HG03064 (cell line): ENCODE measurements at regions not wholly inside any gene's neighbourhood (a gene's known extent, or its start where the extent isn't known, plus 50 kb on each side); places are given as distances from the start of the nearest gene placed in this dataset.

Experiments used
- ATAC-seq: cut with Tn5 transposase; IDR thresholded peaks from one replicate; pipeline ENCODE4 v1.9.1; 2021; ENCODE audit warnings: low read depth; ENCODE audit not compliant: unreplicated experiment

GRCh38 chr1:219292341-219292740 lies 118.7 kb downstream of the LYPLAL1 start:
- no peak for ATAC-seq

DNA sequence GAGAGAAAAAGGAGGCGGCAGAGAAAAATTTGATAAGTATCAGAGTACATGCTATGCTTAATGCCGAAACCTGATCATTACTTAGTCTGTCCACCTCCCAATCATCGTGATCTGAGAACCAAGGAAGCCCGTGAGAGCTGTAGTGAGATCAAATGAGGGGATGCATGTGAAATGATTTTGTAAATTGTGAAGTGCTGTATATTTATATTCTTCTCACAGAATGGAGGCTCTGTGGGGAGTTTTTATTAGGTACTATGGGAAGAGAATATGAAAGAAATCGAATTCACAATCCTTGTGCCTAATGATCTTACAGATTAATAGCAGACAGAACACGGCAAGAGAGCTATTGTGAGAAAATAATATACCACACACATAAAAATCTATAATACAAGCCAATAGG lies 115.5 kb downstream of the LYPLAL1 start:
- no peak for ATAC-seq

GRCh38 chr1:219283541-219283940 lies 109.9 kb downstream of the LYPLAL1 start:
- ATAC-seq = no peak

GRCh38 chr1:219281831-219282230 lies 108.2 kb downstream of the LYPLAL1 start:
- no peak for ATAC-seq

DNA sequence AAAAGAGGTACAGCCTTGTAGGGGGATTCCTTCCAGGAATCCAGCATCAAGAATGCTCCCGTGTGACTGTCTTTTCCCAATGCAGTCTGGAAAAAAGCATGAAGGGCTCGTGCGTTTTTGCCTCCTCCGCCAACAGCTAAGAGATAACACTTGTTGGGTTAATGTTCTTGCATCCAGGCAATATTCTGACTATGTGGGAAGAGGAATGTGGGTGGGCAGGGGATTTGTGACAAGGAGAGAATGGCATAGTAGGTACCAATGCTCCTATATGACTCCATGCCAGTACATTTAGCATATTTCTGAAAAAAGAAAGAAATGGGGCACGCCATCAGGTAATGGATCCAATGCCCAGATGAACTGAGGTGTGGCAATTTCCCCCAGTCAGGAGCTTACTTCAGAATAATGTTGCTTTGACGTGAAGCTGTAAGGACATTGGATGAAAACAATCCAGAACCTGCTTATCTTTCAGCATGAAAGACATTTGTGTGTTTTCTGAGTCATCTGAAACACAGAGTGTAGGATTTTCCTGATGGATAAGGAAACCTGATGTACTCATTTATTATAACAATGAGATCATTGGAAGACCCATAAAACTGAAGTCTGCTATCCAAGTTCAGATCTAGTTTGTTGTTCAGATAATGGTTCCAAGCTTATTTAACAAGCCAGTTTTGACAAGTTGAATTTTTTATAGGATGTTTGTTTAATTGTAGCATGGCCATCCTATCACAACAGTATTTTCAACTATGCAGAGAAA lies 105.5 kb downstream of the LYPLAL1 start:
- no peak for ATAC-seq

DNA sequence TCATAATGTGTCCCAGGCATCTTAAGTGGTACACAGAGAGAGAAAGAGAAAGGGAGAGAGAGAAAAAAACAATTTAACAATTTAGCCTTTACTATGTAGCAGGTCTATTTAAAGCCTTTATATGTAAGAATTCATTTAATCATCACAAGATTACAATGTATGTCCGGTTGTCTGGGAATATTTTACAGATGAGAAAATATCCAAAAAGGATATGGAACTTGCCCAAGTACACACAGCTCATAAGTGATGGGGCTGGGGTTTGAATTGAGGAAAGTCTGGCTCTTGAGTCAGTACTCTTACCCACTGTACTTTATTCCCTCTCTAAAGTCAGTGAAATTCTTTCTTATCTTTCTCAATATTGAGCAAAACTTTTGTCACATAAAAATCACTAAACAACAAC lies 104.6 kb downstream of the LYPLAL1 start:
- ATAC-seq = no peak

DNA sequence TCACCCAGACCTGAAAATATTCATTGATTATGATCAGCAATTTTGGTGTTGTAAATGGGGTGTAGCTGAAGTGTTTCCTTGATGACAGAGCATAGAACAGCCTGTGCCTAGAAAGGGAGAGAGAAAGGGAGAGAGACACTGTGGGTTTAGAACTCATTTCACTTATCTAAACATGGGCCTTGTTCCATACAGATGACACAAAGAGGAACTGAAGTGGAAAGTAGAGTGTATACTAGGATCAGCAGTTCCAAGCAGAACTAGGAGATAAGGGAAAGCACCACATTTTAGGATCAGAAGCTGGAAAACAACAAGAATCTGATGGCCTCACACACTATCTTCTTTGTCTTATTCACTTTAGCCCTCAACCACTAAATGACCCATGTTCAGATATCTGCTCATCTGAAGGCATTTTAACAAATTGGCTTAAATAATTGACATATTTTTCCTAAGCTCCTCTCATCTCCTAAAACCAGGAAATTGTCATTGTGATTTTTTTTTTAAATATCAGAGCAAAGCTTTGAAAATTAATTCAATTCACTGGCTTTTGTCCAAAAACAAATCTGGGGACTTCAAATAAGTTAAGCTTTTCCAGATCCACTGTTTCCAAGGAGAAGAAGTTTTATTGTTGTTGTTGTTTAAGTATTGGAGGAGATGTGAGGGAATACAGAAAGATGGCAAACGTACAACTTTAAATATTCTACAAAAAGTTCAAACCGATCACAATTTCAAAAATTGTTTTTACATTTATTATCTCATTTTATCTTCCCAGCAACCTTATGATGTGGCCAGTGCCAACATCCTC lies 103.8 kb downstream of the LYPLAL1 start:
- ATAC-seq = no peak

DNA sequence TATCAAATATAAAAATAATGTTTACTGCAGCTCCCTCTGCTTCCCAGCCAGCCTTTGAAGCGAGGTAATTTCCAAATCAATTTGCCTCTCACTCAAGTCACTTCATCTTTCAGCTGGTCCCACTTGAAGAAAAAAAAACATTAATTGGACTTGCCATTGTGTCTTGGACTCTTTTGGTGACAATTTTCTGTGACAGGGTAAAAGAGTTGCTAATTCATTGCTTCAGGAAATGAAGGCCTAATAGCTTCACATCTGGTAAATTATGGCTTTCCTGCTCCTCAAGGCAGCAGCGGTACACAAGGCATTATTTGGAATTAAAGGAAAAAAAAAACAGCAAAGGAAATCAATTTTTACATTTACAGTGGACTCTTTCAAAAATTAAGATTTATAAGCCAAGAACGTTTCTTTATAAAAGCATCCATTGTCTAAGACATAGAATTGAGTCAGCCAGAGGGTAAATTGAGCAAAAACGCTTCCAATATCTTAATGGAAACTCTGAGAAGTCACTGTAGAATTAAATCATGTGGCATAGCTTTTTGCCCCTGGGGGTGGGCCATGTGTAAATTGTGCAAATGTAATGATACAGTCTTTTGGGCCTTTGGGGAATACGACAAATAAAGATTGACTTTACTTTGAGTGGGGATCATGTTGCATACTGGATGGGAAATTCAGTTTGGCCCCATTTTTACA lies 102.5 kb downstream of the LYPLAL1 start:
- no peak for ATAC-seq

- no peak for ATAC-seq
These were observed 99.5 kb downstream of the LYPLAL1 start for GRCh38 chr1:219273088-219273686.

DNA sequence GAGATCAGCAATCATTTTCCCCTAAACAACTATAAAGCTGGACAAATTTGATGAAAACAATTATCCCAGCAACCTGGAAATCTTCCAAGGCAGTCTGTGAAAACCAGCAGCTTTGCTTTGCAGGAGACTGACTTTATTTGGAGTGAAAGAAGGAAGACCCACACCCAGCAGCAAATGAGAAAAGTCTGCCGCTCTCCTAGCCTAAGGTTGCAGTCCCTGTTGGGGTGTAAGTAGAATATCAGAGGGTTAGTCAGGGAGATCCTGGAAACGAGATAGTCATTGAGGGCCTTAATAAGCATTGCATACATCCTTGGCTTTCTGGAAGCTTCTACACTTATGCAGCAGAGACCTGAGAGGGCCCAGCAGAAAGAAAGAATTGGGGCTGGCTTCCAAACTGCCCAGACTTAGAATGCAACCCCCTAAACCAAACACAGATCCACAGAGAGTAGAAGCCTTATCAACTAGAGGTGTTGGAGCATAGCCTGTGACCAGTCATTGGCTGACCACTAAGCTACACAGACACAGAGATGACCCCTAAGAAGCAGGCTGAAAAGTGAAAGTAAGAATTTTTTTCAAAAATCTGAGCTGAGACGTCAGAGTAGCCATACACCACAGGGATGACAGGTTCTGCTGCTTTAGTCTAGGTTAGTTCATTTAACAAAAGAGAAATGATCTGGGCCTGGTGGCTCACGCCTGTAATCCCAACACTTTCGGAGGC lies 98.3 kb downstream of the LYPLAL1 start:
- no peak for ATAC-seq

GRCh38 chr1:219269171-219269570 lies 95.5 kb downstream of the LYPLAL1 start:
- no peak for ATAC-seq

DNA sequence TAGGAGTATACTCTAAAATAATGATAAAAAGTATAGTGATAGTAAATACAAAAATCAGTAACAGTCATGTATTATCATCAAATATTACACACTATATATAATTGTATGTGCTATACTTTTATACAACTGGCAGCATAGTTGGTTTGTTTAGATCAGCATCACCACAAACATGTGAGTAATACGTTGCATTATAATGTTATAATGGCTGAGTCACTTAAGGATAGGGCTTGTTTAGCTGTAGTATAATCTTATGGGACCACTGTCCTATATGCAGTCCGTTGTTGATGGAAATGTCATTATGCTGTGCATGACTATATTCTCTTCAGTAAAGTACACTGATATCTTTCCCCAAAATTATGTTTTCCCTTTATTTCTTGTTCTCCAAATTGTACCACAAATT lies 92.8 kb downstream of the LYPLAL1 start:
- no peak for ATAC-seq

GRCh38 chr1:219265026-219265515 lies 91.4 kb downstream of the LYPLAL1 start:
- no peak for ATAC-seq

DNA sequence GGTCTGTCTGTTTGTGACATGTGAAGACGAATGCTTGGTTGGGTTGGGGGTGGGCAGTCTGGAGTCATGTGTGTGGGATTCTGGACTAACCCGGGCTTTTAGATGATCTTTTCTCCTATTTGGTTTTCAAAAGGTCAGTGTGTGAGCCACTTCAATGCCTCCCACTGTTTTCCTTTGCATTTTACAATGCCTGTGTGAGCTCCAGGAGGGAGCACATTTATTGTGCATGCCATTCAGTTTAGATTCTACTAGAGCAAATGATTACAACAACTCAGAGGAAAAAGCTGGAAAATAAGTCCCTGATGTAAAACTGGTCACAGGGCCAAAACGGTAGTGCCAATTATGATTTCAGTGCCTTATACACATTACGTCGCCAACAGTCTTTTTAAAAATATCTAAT lies 90.9 kb downstream of the LYPLAL1 start:
- no peak for ATAC-seq
